NOMO-1 treated with DMSO at 0.1 percent for 48 hours (cell line): ENCODE measurements at regions not wholly inside any gene's neighbourhood (a gene's known extent, or its start where the extent isn't known, plus 50 kb on each side); places are given as distances from the start of the nearest gene placed in this dataset.
A peak's percentile ranks its signal among the peaks of the same experiment; 100 is the strongest.

Experiments
- DNase-seq: peaks from one replicate; lab custom pipeline; 2025; ENCODE audit not compliant: unreplicated experiment; lab: John Stamatoyannopoulos, UW

GRCh38 chr1:167145965-167146364 is 52.1 kb downstream of the STYXL2 start:
- DNase-seq: peak; percentile 6

GRCh38 chr1:167146903-167147539 is 53.1 kb downstream of the STYXL2 start:
- no peak for DNase-seq

GRCh38 chr1:167148421-167148820 is 54.5 kb downstream of the STYXL2 start:
- no peak for DNase-seq

- DNase-seq: no peak
Observed at GRCh38 chr1:167149793-167150491, 56.1 kb downstream of the STYXL2 start.

GRCh38 chr1:167150492-167150833 is 56.6 kb downstream of the STYXL2 start:
- no peak for DNase-seq

GRCh38 chr1:167152192-167152876 is 58.5 kb downstream of the STYXL2 start:
- no peak for DNase-seq

GRCh38 chr1:167156466-167156865 is 62.6 kb downstream of the STYXL2 start:
- DNase-seq: no peak

- no peak for DNase-seq
Observed at GRCh38 chr1:167157114-167157513, 63.2 kb downstream of the STYXL2 start.

- DNase-seq: no peak
Observed at GRCh38 chr1:167158111-167158812, 62.4 kb upstream of the POU2F1 start.

- no peak for DNase-seq
Observed at GRCh38 chr1:167158813-167159275, 61.8 kb upstream of the POU2F1 start.

- no peak for DNase-seq
Observed at GRCh38 chr1:167159782-167160181, 60.9 kb upstream of the POU2F1 start.

- no peak for DNase-seq
Observed at GRCh38 chr1:167161242-167161641, 59.4 kb upstream of the POU2F1 start.

- no peak for DNase-seq
Observed at GRCh38 chr1:167161762-167162161, 58.9 kb upstream of the POU2F1 start.

- no peak for DNase-seq
Observed at GRCh38 chr1:167165219-167165618, 55.5 kb upstream of the POU2F1 start.

- no peak for DNase-seq
Observed at GRCh38 chr1:167165948-167166689, 54.6 kb upstream of the POU2F1 start.

- DNase-seq: no peak
Observed at GRCh38 chr1:167166690-167167075, 54.0 kb upstream of the POU2F1 start.

- DNase-seq: no peak
Observed at GRCh38 chr1:167168424-167168823, 52.3 kb upstream of the POU2F1 start.

GRCh38 chr1:167169642-167170041 is 51.0 kb upstream of the POU2F1 start:
- no peak for DNase-seq
